NCI-H2107 (cell line): ENCODE measurements at regions not wholly inside any gene's neighbourhood (a gene's known extent, or its start where the extent isn't known, plus 50 kb on each side); places are given as distances from the start of the nearest gene placed in this dataset.
"Not testable (repeated sequence)": the region's sequence is repeated elsewhere in the genome, so short reads cannot be mapped to it uniquely, and the experiment has no call there.

ENCODE experiments used
- DNase-seq: peaks from one replicate; lab custom pipeline; 2025; lab: John Stamatoyannopoulos, UW

DNA sequence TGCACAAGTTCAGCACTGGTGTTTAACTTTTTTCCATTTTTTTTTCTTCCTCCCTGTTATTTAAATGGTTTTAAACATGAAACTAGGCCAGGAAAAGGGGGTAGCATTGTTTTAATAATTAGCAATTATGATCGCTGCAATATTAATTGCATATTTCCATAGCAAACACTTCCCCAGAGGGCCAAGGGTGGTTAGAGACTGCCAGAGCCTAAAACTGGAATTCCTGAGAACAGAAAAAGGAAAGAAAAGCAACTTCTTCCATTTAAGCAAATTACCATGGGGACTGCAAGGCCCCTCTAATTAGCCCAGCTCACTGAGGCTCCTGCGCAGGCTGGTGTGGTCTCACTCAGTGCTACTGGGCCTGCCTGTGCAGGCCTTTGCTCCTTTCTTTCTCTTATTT lies 201.5 kb downstream of the SMAD2 start:
- DNase-seq = no peak

GRCh38 chr18:47727409-47727808 lies 203.1 kb downstream of the SMAD2 start:
- DNase-seq = no peak

- no peak for DNase-seq
Observed at GRCh38 chr18:47726550-47726949, 203.9 kb downstream of the SMAD2 start.

DNA sequence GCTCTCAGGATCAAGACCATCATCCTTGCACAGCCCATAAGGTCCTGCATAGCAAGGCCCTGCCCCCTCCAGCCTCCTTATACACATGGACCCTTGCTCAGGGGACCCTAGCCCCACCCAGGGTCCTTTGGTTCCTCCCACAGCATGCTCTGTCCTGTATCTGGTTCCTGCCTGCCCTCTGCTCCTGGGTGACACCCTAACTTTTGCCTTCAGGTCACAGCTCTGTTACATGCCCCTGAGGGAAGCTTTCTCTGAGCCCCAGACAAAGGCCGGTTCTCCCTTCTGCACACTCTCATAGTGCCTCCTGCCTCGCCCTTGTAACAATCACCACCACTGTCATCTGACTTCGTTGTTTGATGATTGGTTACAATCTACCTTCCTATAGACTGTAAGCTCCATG lies 204.8 kb downstream of the SMAD2 start:
- DNase-seq = no peak

GRCh38 chr18:47724186-47724975 lies 206.1 kb downstream of the SMAD2 start:
- no peak for DNase-seq

DNA sequence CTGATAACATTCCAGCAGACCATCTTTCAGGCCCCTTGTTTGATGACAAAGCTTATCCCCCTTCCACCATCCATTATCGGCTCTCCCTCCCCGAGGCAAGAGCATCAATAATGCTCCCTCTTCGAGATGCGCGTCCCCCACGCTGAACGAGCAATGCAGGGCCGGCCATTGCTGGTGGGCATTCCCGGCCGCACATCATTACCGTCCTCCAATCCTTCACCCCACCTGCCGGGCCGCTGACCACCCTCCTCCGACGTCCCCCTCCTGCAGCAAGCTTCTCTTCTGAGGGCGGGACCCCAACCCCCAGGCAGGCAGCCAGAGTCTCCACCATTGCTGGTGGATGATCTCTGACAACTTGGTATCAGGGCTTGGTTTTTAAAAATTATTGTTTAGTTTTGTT lies 208.6 kb downstream of the SMAD2 start:
- no peak for DNase-seq

DNA sequence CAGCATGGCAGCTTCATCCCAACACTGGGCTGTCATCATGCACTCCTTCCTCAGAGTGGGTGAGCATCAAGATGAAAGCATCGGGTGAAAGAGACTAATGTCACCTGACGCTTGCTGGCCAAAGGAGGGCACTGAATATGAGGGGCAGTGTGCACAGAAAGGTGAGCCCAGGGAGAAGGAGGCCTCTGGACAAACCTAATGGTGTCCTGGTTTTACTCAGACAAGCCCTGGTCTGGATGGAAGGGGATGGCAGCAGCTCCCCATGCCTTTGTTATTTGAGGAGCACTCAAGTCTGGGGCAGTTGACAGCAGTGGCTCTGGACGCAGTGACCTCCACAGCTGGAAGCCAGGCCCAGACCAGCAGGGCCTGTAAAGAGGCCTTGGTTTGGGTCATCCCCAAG lies 209.7 kb downstream of the SMAD2 start:
- no peak for DNase-seq

GRCh38 chr18:47719096-47719780 lies 211.2 kb downstream of the SMAD2 start:
- DNase-seq = no peak

DNA sequence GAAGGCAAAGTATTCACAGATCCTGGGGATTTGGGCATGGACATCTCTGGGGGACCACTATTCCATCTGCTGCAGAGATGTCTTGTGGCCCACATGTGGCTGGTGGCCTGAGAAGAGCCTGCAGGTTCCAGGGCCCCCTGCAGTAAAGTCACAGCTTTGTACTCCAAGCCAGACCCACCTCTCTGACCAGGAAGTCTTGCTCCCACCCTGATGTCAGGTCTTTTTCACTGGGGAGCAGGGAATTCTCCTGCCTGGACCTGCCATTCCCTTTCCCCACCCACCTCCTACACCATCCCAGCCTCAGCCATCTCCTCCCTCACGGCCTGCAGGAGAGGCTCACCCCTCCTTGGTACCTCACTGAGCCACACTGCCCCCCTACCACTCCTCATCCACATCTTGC lies 211.8 kb downstream of the SMAD2 start:
- DNase-seq = no peak

GRCh38 chr18:47717257-47717656 lies 213.2 kb downstream of the SMAD2 start:
- DNase-seq = no peak

GRCh38 chr18:47716632-47717185 lies 213.8 kb downstream of the SMAD2 start:
- no peak for DNase-seq

- no peak for DNase-seq
Observed at GRCh38 chr18:47710451-47710850, 220.0 kb downstream of the SMAD2 start.

DNA sequence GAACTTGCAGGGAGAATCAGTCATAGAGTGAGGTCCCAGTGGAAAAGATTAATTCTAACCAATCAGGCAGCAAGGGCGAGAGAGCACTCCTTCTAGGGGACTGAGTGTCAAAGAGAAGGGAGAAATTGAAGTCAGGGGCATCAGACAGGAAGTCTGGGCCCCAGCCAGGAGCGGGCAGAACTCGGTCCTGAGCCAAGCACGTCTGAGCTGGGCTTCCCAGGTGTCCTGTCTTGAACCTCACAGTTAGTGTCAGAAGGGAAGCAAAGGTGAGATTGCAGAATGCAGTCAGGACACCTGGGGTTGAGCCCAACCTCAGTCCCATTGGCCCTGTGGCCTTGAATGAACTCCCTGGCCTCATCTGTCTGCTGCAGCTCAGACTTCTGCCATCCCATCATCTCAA lies 220.9 kb downstream of the SMAD2 start:
- no peak for DNase-seq

DNA sequence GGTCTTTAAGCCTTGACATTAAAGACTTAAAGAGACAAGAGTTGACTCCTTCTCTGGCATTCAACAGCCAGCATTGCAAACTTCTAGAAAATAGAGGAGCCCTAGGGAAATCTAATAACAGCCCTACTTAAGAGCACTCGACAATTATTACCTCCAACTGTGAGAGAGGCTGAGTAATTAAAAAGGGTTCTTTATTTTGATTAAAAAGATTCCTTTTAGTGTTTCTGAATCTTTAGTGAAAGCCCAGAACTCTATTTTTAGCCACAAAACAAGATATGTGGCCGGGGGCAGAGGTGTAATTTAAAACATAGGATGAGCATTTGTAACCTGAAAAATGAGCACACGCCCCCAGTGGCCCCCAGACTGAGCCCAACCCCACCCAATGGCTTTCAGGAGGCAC lies 222.3 kb downstream of the SMAD2 start:
- DNase-seq = no peak

DNA sequence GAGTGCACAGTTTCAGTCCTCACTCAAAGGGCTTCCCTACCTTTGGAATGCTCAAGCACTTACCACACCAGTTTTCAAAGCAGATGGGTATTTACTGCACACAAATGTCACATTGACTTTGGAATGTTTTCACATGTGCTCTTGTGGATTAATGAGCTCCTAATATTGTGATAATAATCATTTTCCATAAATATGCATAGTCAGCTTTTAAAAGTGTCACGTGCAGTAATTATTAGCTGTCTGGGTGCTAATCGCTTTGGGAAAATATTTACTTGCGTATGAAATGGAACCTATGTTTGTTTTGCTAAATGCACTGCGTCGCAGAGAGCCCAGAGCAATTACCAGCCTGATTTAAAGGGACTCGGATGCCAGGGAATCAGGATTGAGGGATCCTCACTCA lies 229.3 kb downstream of the SMAD2 start:
- DNase-seq = no peak

DNA sequence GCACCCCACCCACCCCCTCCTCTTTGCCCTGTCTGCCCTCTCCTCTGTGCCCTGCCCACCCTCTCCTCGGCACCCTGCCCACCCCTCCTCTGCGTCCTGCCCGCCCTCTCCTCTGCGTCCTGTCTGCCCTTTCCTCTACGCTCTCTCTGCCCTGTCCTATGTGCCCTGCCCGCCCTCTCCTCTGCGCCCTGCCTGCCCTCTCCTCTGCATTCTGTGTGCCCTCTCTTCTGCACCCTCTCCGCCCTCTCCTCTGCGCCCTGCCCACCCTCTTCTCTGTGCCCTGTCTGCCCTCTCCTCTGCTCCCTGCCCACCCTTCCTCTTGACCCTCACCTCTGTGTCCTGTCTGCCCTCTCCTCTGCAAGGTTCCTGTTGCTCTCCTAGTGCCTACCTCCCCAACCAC lies 233.6 kb downstream of the SMAD2 start:
- DNase-seq = no peak

DNA sequence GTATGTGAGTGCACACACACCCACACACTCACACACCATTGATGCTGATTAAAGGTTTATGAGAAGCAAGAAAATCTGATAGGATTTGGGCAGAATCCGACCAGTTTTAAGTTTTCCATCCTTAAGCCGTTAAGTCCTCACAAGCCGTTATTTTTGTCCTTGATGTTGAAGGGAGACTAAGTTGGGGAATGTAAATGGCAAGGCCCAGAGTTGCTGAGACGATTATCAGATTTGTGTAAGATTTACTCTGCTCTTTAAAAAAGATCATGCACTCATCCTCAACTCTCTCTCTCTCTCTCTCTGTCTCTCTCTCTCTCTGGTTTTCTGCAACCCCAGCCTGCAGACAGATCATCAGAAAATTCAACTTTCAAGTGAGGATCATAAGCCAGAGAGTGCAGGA lies 238.8 kb downstream of the SMAD2 start:
- DNase-seq = no peak

DNA sequence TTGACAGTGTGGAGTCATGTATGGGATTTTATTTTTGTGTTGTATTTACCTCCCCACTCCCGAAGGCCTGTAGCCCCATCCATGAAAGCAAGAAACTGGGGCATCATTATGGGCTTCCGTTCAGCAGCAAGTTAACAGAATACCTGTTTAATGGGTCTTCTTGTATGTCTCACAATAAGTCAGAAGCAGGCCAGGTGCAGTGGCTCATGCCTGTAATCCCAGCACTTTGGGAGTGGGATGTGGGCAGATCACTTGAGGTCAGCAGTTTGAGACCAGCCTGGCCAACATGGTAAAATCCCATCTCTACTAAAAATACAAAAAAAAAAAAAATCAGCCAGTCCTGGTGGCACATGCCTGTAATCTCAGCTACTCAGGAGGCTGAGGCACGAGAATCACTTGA lies 239.7 kb downstream of the SMAD2 start:
- not testable (repeated sequence) for DNase-seq

DNA sequence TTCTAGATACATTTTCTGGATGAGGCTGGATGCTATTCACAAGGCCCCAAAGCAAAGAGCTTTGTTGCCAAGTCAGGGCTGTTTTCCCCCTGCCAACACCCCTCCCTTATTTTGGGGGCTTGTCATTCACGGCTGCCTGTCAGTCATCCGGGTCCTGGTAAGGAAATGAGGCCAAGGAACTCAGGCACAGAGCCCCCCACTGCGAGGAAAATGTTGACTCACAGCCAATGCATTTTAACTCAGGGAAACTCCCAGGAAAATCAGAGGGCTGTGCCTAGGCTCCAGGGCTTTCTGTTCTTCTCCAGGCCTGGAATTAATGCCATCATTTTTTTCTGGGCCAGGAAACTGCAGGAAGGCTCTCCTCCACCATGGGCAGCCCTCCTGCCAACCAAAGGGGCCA lies 241.1 kb downstream of the SMAD2 start:
- no peak for DNase-seq

GRCh38 chr18:47686806-47687205 lies 243.7 kb downstream of the SMAD2 start:
- DNase-seq = no peak

DNA sequence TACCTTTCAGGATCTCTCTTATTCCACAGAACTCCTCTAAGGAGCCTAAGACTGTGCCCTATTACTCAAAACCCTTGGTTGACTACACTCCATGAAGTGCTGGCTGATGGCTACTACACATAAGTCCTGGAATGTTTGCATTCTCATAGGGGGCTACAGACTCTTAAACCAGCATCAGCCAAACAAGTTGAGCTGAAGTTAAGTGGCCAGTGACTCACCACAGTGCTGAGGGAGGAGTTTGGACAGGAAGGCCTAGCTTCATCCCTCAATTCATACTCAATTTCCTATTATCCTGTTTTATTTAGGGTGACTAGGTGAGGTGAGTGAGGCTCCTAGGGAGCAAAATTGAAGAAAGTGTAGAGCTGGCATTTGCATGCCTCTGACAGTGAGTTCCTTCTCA lies 246.7 kb downstream of the SMAD2 start:
- no peak for DNase-seq

GRCh38 chr18:47682876-47683275 lies 247.6 kb downstream of the SMAD2 start:
- DNase-seq = no peak

- no peak for DNase-seq
Observed at GRCh38 chr18:47680488-47680887, 250.0 kb downstream of the SMAD2 start.

DNA sequence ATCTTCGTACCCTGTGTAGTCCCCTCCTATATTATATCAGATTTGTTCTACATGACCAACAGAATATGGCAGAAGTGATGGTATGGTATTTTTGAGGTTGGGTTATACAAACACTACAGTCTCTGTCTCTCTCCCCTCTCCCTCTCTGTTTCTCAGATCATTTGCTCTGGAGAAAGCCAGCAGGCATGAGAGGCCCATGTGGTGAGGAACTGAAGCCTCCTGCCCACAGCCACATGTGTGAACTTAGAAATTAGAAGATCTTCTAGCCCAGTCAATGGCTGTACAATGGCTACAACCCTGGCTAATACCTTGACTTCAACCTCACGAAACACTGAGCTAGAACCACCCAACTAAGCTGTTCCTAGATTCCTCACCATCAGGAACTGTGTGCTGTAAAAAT lies 250.6 kb downstream of the SMAD2 start:
- DNase-seq = no peak
